ENCODE measurements at regions not wholly inside any gene's neighbourhood (a gene's known extent, or its start where the extent isn't known, plus 50 kb on each side); places are given as distances from the start of the nearest gene placed in this dataset.

GRCh38 chr16:16797239-16797638, 418.3 kb downstream of the NPIPA7 start:
- DNase-seq: no peak

DNA sequence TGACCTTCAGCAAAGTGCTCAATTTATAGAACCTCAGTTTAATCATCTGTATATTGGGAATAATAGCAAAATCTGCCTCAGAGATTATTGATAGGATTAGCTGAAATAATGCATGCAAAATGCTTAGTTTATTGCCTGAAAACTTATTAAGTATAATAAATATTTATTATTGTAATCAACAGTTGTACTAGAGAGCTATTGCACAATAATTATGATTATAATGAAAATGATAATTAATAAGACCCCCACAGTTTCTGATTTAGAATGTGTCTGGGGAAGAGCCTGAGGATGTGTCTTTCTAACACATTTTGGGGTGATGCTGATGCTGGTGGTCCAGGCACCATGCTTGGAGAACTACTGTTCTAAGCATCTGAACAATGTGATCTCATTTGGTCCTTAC, 419.6 kb downstream of the NPIPA7 start:
- no peak for DNase-seq

DNA sequence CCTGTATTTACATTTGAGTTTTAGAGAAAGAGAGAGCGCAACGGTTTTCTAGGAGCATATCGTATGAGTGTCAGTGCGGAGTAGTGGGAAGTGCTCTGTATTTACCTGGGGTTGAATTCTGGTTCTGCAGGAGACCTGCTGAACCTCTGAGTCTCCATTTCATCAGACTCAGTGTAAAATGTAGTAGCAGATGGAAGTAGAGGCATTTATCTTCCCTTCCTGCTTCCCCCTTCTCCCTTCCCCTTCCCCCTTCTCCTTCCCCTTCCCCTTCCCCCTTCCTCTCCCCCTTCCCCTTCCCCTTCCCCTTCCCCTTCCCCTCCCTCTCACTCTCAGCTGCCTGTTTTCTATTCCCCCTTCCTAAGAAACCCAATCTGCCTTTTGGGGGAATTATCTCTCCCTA, 426.9 kb downstream of the NPIPA7 start:
- DNase-seq: no peak

GRCh38 chr16:16815641-16816040, 436.7 kb downstream of the NPIPA7 start:
- no peak for DNase-seq

GRCh38 chr16:16817196-16817595, 438.3 kb downstream of the NPIPA7 start:
- no peak for DNase-seq

GRCh38 chr16:16821261-16821660, 442.3 kb downstream of the NPIPA7 start:
- no peak for DNase-seq

- no peak for DNase-seq
These were observed 450.0 kb downstream of the NPIPA7 start for GRCh38 chr16:16828913-16829398.

DNA sequence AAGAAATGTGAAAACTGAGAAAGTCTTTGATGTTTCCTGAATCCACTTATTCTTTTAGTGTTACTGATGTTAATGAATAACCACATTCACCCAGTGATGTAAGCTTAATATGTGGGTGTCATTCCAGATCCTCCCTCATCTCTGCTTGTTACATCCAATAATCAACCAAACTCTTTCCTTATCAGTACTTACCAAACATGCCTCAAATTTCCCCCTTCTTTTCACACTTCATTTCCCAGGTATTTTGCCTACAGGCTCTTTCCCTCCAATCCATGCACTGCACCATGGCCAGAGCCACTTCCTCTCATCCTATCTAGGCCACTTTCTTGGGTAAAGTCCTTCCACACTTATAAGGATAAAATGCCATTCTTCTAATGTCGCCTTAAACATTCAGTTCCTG, 451.5 kb downstream of the NPIPA7 start:
- no peak for DNase-seq

DNA sequence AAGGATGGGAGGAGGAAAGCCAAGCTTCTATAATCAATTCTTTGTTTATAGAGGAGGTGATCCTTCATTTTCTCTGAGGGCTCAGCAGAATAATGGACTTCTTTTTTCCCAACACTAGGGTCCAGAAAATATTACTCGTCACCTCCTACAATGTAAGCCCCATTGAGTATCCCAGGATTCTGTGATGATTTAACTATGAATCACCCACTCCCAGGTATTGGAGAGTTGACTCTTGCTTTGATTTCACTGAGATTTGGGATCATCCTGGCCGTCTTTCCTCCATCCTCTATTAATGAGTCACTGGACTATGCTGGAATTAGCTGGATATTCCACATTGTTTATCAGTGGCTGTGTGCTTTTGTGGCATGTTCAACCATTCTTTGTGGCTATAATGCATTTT, 452.0 kb downstream of the NPIPA7 start:
- no peak for DNase-seq

GRCh38 chr16:16833165-16833564, 454.2 kb downstream of the NPIPA7 start:
- DNase-seq: no peak

DNA sequence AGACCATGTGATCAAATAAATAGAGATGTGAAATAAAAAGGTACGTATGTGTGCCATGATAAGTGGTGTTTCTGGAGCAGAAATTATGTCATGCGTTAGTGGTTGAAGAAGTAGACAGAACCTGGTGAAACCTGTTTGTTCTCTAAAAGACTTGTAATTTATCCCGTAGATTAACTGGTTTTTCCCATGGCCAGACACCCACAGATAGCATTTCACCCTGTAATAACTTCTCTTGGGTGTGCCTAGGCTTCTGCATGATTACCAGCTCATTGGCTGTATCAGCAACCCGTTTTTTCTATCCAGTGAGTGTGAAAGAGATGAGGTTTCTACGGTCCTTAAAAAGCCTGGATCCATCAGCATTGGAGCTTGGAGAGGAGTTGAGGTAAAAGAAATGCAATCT, 471.3 kb downstream of the NPIPA7 start:
- DNase-seq: no peak

DNA sequence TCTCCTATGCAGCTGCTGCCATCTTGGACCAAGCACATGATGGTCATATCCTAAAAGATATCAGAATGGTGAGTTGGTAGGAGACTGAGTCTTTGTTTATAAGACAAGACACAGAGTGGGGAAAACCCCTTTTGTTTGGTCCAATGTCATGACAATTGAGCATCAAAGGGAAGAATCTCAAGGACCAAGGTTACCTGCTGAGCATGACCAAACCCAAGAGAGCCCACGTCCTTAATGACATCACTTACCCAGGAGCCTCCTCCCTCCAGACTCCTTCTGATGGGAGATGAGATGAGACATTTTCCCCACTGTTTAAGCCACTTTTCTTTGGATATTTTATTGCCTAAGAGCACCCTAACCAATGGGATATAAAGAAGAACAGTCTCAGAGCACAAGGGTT, 478.1 kb downstream of the NPIPA7 start:
- no peak for DNase-seq

DNA sequence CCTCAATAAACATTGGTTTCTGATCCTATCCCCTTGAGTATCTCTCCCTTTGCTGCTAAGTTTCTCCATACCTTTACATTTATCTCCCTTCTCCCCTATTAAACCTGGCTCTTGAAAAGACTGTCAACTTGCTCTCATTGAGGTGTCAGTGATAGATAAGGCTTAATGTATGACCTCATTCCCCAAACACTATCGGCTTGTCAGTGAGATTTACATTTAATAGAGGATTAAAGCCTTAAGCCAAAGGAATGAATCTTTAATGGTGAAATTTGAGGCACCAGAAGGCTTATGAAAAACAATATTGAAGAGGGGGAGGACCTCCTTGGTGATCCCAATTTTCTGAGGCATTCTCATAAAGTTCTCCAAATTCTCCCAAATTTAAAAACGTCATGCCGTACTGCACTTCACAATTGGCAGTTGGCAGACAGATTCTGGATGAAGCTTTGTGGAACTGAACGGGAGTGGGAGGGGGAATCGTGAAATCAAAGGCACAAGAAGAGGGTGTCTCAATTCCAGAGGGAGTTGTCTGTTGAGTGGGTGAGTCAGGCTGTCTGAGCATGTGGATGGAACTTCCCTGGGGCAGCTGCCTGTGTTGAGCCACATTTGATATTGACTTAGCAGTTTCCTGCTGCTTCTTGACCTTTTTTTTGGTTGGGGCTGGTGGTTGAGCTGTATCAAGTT, 478.8 kb downstream of the NPIPA7 start:
- DNase-seq: no peak

DNA sequence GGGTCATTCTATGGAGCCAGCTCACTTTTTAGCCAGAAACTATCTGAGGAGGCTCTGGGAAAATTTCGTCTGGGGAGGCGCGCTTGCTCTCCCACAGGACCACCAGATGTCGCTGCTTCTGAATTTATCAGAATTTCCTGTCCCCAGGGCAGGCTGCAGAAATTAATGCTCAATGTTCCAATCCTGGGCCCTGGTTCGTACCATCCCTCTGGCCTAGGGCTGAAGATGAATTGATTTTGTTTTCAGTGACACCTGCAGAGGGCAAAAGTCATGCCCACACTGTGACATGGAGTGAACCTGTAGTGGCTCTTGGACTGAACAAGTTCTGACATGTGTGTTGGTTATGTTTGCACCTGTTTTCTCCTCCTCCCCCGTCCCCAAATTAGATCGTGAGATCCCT, 482.6 kb downstream of the NPIPA7 start:
- DNase-seq: peak; percentile 36 to 48

DNA sequence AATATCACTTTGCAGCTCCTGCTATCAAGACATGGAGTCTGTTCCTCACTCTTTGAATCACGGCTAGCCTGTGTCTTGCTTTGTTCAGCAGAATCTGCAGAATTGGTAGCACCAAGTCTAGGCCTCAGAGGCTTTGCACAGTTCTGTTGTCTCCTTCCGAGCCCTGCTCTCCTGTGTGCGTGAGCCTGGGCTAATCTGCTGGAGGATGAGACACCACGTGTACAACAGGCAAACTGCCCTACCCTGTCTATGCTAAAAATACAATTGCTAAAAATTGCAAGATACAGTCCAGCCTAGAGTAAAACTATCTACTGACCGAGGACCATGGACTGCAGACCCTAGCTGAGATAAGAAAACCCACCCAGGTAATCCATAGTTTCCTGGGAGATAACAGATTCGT, 484.7 kb downstream of the NPIPA7 start:
- DNase-seq: no peak

GRCh38 chr16:16864536-16864935, 485.6 kb downstream of the NPIPA7 start:
- DNase-seq: no peak

DNA sequence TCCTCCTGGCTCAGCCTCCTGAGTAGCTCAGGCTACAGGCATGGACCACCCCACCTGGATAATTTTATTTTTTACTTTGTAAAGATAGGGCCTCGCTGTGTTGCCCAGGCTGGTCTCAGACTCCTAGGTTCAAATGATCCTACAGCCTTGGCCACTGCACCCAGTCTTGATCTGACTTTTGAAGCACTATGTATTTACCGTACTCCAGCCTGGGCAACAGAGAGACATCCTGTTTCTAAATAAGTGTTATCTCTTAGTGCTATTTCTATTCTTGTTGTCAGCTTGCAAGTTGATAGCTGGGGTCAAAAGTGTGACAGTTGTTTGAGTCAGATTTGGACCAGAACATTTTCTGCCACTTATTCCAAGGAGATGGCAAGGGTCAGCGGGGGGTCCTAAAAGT, 486.4 kb downstream of the NPIPA7 start:
- no peak for DNase-seq

DNA sequence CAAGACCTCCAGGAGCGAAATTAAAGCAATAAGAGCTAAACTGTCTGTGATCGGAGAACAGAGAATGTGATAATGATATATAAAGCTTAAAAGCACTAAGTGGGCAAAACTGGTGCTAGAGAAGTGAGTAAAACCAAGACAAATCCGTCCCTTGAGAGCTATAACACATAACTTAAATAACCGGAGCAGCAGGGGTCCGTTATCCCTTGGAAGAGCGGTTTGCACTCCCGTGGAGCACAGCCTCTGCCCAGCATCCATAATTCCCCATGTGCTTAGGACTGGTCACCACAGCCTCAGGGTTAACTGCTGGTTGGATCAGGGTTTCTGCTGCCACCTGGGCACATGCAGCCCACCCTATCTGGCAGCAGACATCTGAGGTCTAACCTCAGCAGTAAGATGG, 489.0 kb downstream of the NPIPA7 start:
- no peak for DNase-seq

GRCh38 chr16:16868727-16869126, 489.8 kb downstream of the NPIPA7 start:
- DNase-seq: no peak

- no peak for DNase-seq
These were observed 490.8 kb downstream of the NPIPA7 start for GRCh38 chr16:16869746-16870145.

- no peak for DNase-seq
These were observed 492.3 kb downstream of the NPIPA7 start for GRCh38 chr16:16871196-16871595.

DNA sequence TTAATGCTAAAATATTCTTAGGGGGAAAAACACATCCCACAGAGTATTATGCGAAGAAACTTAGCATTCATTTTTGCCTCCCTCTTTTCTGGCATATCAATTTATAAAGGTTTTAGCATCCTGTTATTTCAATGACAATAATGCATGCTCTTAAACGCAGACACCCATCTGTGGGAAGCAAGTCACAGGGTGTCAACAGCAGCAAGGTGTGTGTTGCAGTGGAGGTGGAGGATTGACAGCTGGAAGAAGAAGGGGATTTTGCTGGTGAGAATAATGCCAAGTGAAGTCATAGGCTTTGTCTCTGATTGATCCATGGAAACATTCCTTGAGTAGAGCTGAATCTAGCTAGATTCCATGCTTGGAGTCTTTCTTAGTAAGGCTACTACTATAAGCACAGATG, 498.1 kb downstream of the NPIPA7 start:
- DNase-seq: no peak

DNA sequence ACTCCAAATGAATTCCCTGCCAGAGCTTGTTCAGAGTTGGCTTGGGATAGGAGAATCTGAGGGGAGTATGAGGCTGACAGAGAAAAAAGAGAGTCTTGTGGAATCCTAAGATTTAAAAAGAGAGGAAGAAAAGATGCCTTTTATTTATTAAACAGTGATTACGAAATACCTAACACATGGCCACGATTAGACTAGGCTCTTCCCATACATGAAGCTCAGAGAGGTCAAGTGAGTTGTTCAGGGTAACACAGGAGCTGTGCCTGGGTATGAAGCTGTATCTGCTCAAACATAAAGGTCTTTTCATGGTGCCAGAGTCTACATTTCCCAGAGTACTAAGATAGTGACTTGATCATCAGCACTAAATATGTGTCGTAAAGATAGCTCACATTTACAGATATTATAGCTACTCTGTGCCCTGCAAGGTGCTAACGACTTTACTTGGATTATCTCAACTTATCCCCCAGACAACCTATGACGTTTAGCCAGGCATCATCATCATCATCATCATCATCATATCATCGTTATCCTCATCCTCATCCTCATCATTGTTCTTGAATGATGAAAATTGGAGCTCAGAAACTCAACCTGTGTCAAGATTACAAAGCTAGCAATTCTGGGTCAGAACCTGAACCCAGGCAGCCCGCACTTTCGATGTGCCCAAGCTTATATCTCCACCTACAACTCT, 500.8 kb downstream of the NPIPA7 start:
- DNase-seq: no peak

GRCh38 chr16:16881814-16882213, 502.9 kb downstream of the NPIPA7 start:
- DNase-seq: no peak

DNA sequence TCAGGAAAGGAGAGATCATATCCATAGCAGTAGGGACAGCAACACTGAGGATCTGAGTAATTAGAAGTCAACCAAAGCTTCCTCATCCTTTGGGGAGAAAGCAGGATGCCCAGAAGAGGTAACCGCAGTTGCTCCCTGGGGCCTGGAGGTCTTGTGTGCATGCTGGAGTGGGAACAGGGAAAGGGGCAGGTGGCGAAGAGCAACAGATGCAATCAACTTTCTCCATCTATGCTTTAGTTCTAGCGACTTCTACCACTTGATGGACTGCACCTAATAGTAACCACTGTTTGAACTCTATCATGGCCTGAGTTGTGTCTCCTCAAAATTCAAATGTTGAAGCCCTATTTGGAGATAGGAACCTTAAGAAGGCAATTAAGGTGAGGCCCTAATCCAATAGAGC, 503.8 kb downstream of the NPIPA7 start:
- DNase-seq: no peak
